ENCODE measurements at regions not wholly inside any gene's neighbourhood (a gene's known extent, or its start where the extent isn't known, plus 50 kb on each side); places are given as distances from the start of the nearest gene placed in this dataset.

DNA sequence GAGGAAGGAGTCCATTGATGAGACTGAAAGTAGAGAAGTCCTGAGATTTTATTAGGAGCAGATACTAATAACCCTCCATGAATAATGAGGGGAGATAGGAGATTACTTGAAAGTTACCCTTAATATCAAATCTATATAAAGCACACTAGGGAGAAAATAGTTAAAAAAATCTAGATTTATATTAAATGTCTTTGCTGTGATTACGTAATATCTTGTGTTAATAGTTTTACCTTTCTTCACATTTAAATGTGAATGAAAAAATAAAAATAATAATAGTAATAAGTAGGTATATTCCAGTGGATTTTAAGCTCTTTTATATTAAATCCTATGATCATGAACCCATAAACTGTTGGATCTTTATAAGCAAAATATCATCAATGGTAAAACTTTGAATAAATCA lies 267.3 kb upstream of the SYT10 start:
- TF ChIP-seq, protein P1, sequence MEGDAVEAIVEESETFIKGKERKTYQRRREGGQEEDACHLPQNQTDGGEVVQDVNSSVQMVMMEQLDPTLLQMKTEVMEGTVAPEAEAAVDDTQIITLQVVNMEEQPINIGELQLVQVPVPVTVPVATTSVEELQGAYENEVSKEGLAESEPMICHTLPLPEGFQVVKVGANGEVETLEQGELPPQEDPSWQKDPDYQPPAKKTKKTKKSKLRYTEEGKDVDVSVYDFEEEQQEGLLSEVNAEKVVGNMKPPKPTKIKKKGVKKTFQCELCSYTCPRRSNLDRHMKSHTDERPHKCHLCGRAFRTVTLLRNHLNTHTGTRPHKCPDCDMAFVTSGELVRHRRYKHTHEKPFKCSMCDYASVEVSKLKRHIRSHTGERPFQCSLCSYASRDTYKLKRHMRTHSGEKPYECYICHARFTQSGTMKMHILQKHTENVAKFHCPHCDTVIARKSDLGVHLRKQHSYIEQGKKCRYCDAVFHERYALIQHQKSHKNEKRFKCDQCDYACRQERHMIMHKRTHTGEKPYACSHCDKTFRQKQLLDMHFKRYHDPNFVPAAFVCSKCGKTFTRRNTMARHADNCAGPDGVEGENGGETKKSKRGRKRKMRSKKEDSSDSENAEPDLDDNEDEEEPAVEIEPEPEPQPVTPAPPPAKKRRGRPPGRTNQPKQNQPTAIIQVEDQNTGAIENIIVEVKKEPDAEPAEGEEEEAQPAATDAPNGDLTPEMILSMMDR (IDR thresholded peaks at IDR 0.05): no peak
- DNase-seq (no peak), ATAC-seq (no peak)
- Histone ChIP-seq H3K4me3 (no peak overlapping the region), H3K27me3 (no peaks in the 10 kb centered on the region), H3K36me3 (no peaks in the 10 kb centered on the region), H3K4me1 (no peaks in the 10 kb centered on the region), H3K9me3 (no peaks in the 10 kb centered on the region), H3K27ac (no peak overlapping the region)
- intact Hi-C loops (cut with DNase I): no loop called here
- WGBS, 2 donors: 80% methylated on average over 1 of the region's 1 CpG

- no peaks in the 10 kb centered on the region for H3K27me3 ChIP-seq
- H3K4me1 ChIP-seq: no peaks in the 10 kb centered on the region
- H3K27ac ChIP-seq: no peak overlapping the region
- 66 to 72% methylated on average over 3 of the region's 3 CpGs for WGBS, 2 donors
- intact Hi-C loops (cut with DNase I): no loop called here
- no peaks in the 10 kb centered on the region for H3K9me3 ChIP-seq
- no peak overlapping the region for H3K4me3 ChIP-seq
- no peak for DNase-seq
- no peak for ATAC-seq
- TF ChIP-seq, protein P1 (IDR thresholded peaks at IDR 0.05): no peak
- H3K36me3 ChIP-seq: no peaks in the 10 kb centered on the region
Measured at GRCh38 chr12:33708935-33709334, 269.3 kb upstream of the SYT10 start.

DNA sequence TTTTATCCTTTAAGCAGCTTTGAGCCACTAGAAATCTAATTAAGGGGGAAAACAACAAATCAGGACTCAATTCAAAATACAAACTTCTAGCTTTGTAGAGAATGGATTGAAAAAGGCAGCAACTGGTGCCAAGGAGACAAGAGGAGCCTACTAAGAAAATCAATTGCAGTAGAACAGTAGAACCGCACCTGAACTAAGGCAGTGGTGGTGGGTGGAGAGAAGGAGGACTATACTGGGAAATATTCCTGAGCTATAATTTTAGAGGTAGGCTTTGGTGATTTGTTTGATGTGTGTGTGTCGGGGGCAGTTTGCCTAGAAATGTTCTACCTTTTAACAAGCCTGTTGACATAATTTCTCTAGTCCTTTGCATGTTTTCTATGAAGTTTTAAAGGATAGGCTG lies 270.9 kb upstream of the SYT10 start:
- intact Hi-C loops (cut with DNase I): no loop called here
- Histone ChIP-seq H3K36me3 (no peaks in the 10 kb centered on the region), H3K27me3 (no peaks in the 10 kb centered on the region), H3K4me1 (no peaks in the 10 kb centered on the region), H3K4me3 (no peak overlapping the region), H3K9me3 (no peaks in the 10 kb centered on the region), H3K27ac (no peak overlapping the region)
- DNase-seq (no peak), ATAC-seq (no peak)
- 74 to 77% methylated on average over 2 of the region's 2 CpGs for WGBS, 2 donors
- TF ChIP-seq, protein P1 (IDR thresholded peaks at IDR 0.05): no peak

DNA sequence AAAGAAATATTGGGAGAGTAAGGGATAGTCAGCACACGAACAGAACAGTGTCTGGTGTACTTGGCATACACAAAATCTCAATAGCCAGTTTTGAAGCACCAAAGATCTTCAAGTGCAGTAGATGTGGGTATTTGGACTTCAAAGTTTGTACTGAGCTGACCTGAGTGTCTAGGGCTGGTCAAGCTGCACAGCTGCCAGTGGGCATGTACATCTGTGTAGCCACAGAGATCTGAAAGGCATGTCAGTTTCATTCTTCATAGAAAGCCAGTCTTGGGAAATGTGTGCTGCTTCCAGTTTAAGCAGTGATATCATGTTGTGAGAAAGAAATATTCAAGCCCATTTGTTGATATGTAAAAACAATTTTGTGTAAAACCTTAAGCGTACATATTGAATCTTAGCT lies 279.0 kb upstream of the SYT10 start:
- no peaks in the 10 kb centered on the region for H3K27me3 ChIP-seq
- intact Hi-C loops (cut with DNase I): no loop called here
- H3K36me3 ChIP-seq: no peaks in the 10 kb centered on the region
- H3K27ac ChIP-seq: no peak overlapping the region
- TF ChIP-seq, protein P1 (IDR thresholded peaks at IDR 0.05): no peak
- no peak overlapping the region for H3K4me3 ChIP-seq
- WGBS, 2 donors: 76 to 83% methylated on average over 2 of the region's 2 CpGs
- ATAC-seq: no peak
- no peak for DNase-seq
- no peaks in the 10 kb centered on the region for H3K4me1 ChIP-seq
- H3K9me3 ChIP-seq: peaks cover 0 to 8% (median 0%) of the 10 kb centered on the region in 11 donors

GRCh38 chr12:33721561-33721960 lies 281.9 kb upstream of the SYT10 start:
- 67 to 79% methylated on average over 2 of the region's 2 CpGs for WGBS, 2 donors
- no peak for ATAC-seq

More at GRCh38 chr12:33721561-33721960, 281.9 kb upstream of the SYT10 start:
- Histone ChIP-seq H3K36me3 (no peaks in the 10 kb centered on the region), H3K27ac (no peak overlapping the region), H3K4me1 (no peaks in the 10 kb centered on the region), H3K27me3 (no peaks in the 10 kb centered on the region), H3K9me3 (peaks cover 0 to 8% (median 0%) of the 10 kb centered on the region in 11 donors), H3K4me3 (no peak overlapping the region)
- TF ChIP-seq, protein P1 (IDR thresholded peaks at IDR 0.05): no peak
- intact Hi-C loops (cut with DNase I): no loop called here
- no peak for DNase-seq

Measured in heart right ventricle (tissue), 16 donors.